BLaER1 (cell line): ENCODE measurements at regions not wholly inside any gene's neighbourhood (a gene's known extent, or its start where the extent isn't known, plus 50 kb on each side); places are given as distances from the start of the nearest gene placed in this dataset.

Experiments used
- H3K27ac ChIP-seq: shearing (Covaris generic); formaldehyde crosslinking; 2 replicates; pipeline ENCODE4 v1.8.1; 2022
- H3K27me3 ChIP-seq: shearing (Covaris generic); formaldehyde crosslinking; 2 replicates; pipeline ENCODE4 v1.8.1; 2022
- H3K36me3 ChIP-seq: shearing (Covaris generic); formaldehyde crosslinking; 2 replicates; pipeline ENCODE4 v1.8.1; 2022
- H3K4me1 ChIP-seq: shearing (Covaris generic); formaldehyde crosslinking; 2 replicates; pipeline ENCODE4 v1.8.1; 2022
- H3K4me2 ChIP-seq: shearing (Covaris generic); formaldehyde crosslinking; 2 replicates; pipeline ENCODE4 v1.8.1; 2022
- H3K4me3 ChIP-seq: shearing (Covaris generic); formaldehyde crosslinking; 2 replicates; pipeline ENCODE4 v1.8.1; 2022
- H3K9ac ChIP-seq: shearing (Covaris generic); formaldehyde crosslinking; 2 replicates; pipeline ENCODE4 v1.8.1; 2022
- H3K9me3 ChIP-seq: shearing (Covaris generic); formaldehyde crosslinking; 2 replicates; pipeline ENCODE4 v1.8.1; 2022
- H4K20me1 ChIP-seq: shearing (Covaris generic); formaldehyde crosslinking; 2 replicates; pipeline ENCODE4 v1.8.1; 2022
- Cebpa-rat ChIP-seq: shearing (Covaris generic); IDR thresholded peaks from 2 replicates; pipeline ENCODE4 v1.8.1; 2022

DNA sequence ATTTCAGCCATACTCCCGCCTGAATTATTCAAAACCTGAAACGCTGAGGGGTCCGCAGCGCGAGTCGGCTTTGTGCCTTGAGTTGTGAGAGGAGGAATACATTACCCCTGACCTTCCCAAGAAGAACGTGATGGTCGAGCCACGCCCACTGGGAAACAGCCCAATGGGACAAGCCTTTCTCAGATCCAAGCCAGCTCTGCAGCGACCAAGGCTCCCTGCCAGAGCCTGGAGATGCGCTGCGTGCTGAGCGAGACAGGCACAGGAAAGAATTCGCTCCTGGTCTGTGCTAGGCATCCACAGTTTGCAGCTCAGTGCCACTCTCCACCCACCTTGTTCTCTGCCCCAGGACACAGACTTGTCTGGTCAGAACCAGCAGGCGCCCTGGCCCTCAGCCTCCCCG lies 74.1 kb upstream of the GLI2 start:
- Histone ChIP-seq H3K4me1 (peaks cover 9% of the 10 kb centered on the region), H3K36me3 (no peaks in the 10 kb centered on the region), H4K20me1 (no peaks in the 10 kb centered on the region), H3K4me3 (no peak overlapping the region), H3K9ac (no peak overlapping the region), H3K4me2 (no peak overlapping the region), H3K27ac (no peak overlapping the region), H3K9me3 (peaks cover 15% of the 10 kb centered on the region), H3K27me3 (no peaks in the 10 kb centered on the region)
- TF ChIP-seq Cebpa-rat, result no peak

DNA sequence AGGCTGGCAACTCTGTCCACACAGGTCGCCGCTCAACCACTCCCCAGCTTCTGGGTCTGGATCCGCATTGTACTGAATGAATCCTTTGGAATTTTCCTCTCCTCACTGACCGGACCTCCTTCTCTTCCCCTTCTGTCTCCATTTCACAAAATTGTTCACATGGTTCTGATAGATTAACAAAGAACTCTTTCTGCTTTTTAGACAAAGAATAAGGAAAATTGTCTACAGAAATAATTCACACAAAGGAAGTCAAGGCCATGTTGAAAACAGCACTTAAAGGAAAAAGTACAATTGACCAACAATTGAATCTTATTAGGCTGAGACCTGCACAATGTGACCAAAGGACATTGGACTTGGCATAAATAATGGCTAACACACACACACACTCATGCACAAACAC lies 73.6 kb upstream of the GLI2 start:
- no peak overlapping the region for H3K27ac ChIP-seq
- H3K9me3 ChIP-seq, result peaks cover 19% of the 10 kb centered on the region
- H3K4me3 ChIP-seq, result no peak overlapping the region
- H3K36me3 ChIP-seq, result no peaks in the 10 kb centered on the region
- H4K20me1 ChIP-seq, result no peaks in the 10 kb centered on the region
- H3K9ac ChIP-seq, result no peak overlapping the region
- H3K4me1 ChIP-seq, result peaks cover 9% of the 10 kb centered on the region
- H3K27me3 ChIP-seq, result no peaks in the 10 kb centered on the region
- no peak overlapping the region for H3K4me2 ChIP-seq
- no peak for TF ChIP-seq Cebpa-rat

DNA sequence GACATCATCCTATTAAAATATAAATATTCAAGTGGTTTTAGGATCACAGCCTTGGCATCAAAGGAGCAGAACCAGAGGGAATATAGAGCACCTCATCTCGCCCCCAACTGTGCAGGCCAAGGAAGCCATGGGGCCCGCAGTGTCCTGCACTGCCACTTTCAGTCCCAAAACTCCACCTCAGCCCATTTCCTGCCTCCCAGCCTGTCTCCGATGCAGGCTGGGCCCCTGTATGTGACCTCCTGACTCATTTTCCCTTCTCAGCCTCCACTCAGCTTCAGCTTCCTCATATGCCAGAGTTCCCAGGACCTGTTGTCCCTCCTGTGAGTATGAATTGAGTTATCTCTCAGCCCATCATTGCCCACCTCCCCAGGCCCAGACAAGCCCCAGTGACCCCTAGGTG lies 72.9 kb upstream of the GLI2 start:
- no peaks in the 10 kb centered on the region for H4K20me1 ChIP-seq
- H3K4me2 ChIP-seq, result no peak overlapping the region
- peaks cover 9% of the 10 kb centered on the region for H3K4me1 ChIP-seq
- H3K9me3 ChIP-seq, result peaks cover 26% of the 10 kb centered on the region
- no peaks in the 10 kb centered on the region for H3K27me3 ChIP-seq
- TF ChIP-seq Cebpa-rat, result no peak
- H3K9ac ChIP-seq, result no peak overlapping the region
- no peaks in the 10 kb centered on the region for H3K36me3 ChIP-seq
- no peak overlapping the region for H3K4me3 ChIP-seq
- no peak overlapping the region for H3K27ac ChIP-seq

- Histone ChIP-seq H4K20me1 (no peaks in the 10 kb centered on the region), H3K9ac (no peak overlapping the region), H3K36me3 (no peaks in the 10 kb centered on the region), H3K4me3 (no peak overlapping the region), H3K27me3 (no peaks in the 10 kb centered on the region), H3K9me3 (peaks cover 28% of the 10 kb centered on the region), H3K4me1 (peaks cover 26% of the 10 kb centered on the region), H3K4me2 (no peak overlapping the region), H3K27ac (no peak overlapping the region)
- no peak for TF ChIP-seq Cebpa-rat
Observed at GRCh38 chr2:120666433-120666832, 69.2 kb upstream of the GLI2 start.

DNA sequence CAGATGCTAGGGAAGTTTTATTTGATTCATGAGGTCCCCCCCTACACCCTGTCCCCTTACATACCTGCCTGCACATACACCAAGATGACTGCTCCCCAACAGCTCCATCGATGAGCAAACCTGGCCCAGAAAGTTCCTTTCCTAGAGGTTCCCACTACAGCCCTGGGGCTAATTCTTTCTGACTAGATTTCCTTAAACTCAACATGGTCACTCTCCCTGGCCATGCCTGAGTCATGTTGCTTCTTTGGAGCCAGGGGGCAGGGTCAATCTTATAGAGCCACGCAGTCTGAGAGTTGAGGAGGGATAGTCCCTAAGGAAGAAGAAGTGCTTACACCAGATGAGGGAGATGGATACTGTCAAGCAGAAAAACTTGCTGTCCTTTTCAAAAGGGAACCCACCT lies 67.7 kb upstream of the GLI2 start:
- no peak overlapping the region for H3K4me2 ChIP-seq
- no peaks in the 10 kb centered on the region for H3K36me3 ChIP-seq
- H3K4me1 ChIP-seq, result peaks cover 26% of the 10 kb centered on the region
- H3K27me3 ChIP-seq, result no peaks in the 10 kb centered on the region
- no peak for TF ChIP-seq Cebpa-rat
- no peaks in the 10 kb centered on the region for H4K20me1 ChIP-seq
- H3K4me3 ChIP-seq, result no peak overlapping the region
- H3K9me3 ChIP-seq, result peaks cover 28% of the 10 kb centered on the region
- H3K27ac ChIP-seq, result no peak overlapping the region
- no peak overlapping the region for H3K9ac ChIP-seq

- peaks cover 26% of the 10 kb centered on the region for H3K4me1 ChIP-seq
- TF ChIP-seq Cebpa-rat, result no peak
- H3K4me2 ChIP-seq, result peak overlapping the region; percentile 53
- H3K27me3 ChIP-seq, result no peaks in the 10 kb centered on the region
- no peak overlapping the region for H3K9ac ChIP-seq
- H3K4me3 ChIP-seq, result no peak overlapping the region
- H4K20me1 ChIP-seq, result no peaks in the 10 kb centered on the region
- no peaks in the 10 kb centered on the region for H3K36me3 ChIP-seq
- peaks cover 27% of the 10 kb centered on the region for H3K9me3 ChIP-seq
- no peak overlapping the region for H3K27ac ChIP-seq
Observed at GRCh38 chr2:120669121-120669952, 66.3 kb upstream of the GLI2 start.

DNA sequence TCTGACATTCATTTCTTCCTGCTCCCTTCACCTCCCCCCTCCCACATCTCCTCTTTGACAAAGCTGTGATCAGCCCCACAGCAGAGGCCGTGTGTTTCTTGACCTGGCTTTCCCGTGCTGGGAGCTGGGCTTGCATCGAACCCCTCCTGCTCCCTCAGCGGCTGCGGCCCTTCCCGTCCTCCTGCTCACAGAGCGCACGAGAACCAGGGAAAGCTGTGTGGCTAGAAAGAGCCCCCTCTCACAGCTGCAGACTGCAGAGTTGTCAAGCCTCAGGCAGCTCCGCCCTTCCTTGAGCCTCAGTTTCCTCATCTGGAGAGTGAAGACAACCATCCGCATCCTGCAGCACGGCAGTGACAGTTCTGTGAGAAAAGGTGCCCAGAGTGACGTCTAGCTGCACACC lies 65.7 kb upstream of the GLI2 start:
- Histone ChIP-seq H3K27me3 (no peaks in the 10 kb centered on the region), H3K36me3 (no peaks in the 10 kb centered on the region), H3K4me2 (peak overlapping the region; percentile 53), H3K4me3 (no peak overlapping the region), H3K27ac (no peak overlapping the region), H3K9ac (no peak overlapping the region), H3K4me1 (peaks cover 26% of the 10 kb centered on the region), H3K9me3 (peaks cover 21% of the 10 kb centered on the region), H4K20me1 (no peaks in the 10 kb centered on the region)
- no peak for TF ChIP-seq Cebpa-rat

DNA sequence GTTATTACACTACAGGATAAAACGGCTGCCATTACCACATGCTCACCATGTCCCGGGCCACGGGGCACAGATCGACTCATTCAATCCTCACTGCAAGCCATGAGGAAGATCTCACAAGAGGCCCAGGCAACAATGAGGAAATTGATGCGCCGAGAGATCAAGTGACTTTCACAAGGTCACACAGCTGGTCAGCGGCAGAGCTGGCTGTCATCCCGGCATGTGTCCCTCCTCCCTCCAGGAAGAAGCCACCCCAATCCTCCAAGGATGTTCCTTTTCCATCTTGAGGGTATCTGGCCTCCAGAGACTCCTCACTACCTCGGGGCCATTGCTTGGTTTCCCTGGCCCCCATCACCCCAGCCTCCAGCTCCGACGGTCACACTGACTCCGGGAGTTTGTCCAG lies 65.3 kb upstream of the GLI2 start:
- no peak overlapping the region for H3K27ac ChIP-seq
- H3K27me3 ChIP-seq, result 0 out of 2 replicates have a peak, but pooled peaks cover 2% of the 10 kb centered on the region
- H4K20me1 ChIP-seq, result no peaks in the 10 kb centered on the region
- H3K4me2 ChIP-seq, result peak overlapping the region; percentile 53
- no peak for TF ChIP-seq Cebpa-rat
- peaks cover 19% of the 10 kb centered on the region for H3K9me3 ChIP-seq
- no peak overlapping the region for H3K4me3 ChIP-seq
- no peaks in the 10 kb centered on the region for H3K36me3 ChIP-seq
- H3K9ac ChIP-seq, result no peak overlapping the region
- H3K4me1 ChIP-seq, result peaks cover 26% of the 10 kb centered on the region

- Histone ChIP-seq H3K9ac (no peak overlapping the region), H3K27ac (peak overlapping the region; percentile 30; the same call in 1 of the 2 replicates), H4K20me1 (no peaks in the 10 kb centered on the region), H3K9me3 (peaks cover 19% of the 10 kb centered on the region), H3K36me3 (no peaks in the 10 kb centered on the region), H3K4me3 (no peak overlapping the region), H3K27me3 (0 out of 2 replicates have a peak, but pooled peaks cover 4% of the 10 kb centered on the region), H3K4me1 (peaks cover 26% of the 10 kb centered on the region), H3K4me2 (peak overlapping the region; percentile 53; the same call in 1 of the 2 replicates)
- no peak for TF ChIP-seq Cebpa-rat
Observed at GRCh38 chr2:120670771-120671480, 64.7 kb upstream of the GLI2 start.

DNA sequence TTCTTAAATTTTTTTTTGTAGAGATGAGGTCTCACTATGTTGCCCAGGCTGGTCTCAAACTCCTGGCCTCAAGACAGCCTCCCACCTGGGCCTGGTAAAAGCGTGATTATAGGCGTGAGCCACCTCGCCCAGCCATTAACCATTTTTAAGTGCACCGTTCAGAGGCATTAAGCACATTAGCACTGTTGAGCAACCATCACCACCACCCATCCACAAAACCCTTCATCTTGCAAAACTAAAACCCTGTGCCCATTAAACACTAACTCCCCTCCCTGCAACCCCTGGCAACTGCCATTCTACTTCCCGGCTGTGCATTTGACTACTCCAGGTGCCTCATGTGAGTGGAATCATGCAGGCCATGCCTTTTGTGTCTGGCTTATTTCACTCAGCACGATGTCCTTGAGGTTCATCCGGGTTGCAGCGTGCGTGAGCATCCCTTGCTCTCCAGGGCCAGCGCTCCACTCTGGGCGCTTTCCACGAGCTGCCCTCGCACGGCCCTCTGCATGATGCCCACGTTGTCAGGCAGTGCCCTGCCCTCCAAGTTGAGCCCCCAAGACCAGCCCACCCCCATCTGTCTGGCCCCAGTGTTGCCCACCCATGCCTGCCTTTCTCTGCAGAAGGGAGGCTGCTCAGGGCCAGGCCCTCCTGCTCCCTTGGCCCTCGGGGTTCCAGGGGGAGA lies 63.0 kb upstream of the GLI2 start:
- peaks cover 11% of the 10 kb centered on the region for H3K27me3 ChIP-seq
- H4K20me1 ChIP-seq, result no peaks in the 10 kb centered on the region
- H3K9ac ChIP-seq, result no peak overlapping the region
- no peak overlapping the region for H3K4me3 ChIP-seq
- H3K4me2 ChIP-seq, result no peak overlapping the region
- peaks cover 26% of the 10 kb centered on the region for H3K4me1 ChIP-seq
- no peak for TF ChIP-seq Cebpa-rat
- H3K27ac ChIP-seq, result no peak overlapping the region
- H3K9me3 ChIP-seq, result peaks cover 4% of the 10 kb centered on the region; the same call in 1 of the 2 replicates
- H3K36me3 ChIP-seq, result no peaks in the 10 kb centered on the region
